Naive thymus-derived CD8-positive, alpha-beta T cell (primary cell): ENCODE measurements at regions not wholly inside any gene's neighbourhood (a gene's known extent, or its start where the extent isn't known, plus 50 kb on each side); places are given as distances from the start of the nearest gene placed in this dataset.

Experiments
- ATAC-seq, 2 donors: fragments of 150-1000 bp; cut with Tn5 transposase in 1 of 2; sonication (Bioruptor Pico), chemical (Tn5 transposase) in 1 of 2; 1 replicate in 1 of 2; 2 replicates in 1 of 2; pipeline ENCODE4 v1.10.0; 2021; ENCODE audit warnings: mild to moderate bottlenecking in 2 of 2, moderate library complexity in 2 of 2
- POLR2A ChIA-PET: fragments of 350-600 bp; sonication (Branson Sonifier 250); formaldehyde crosslinking; loops from one replicate; lab custom pipeline; 2021; ENCODE audit warnings: antibody characterized with exemption; lab: Charles Lee
- DNase-seq, 10 donors: peaks; one replicate each; pipeline versions ENCODE4 v3.0.0 to v3.0.0-alpha.2; 2020 to 2022
- H3K27ac Mint-ChIP-seq, 10 donors: one replicate each; pipeline ENCODE4 v1.8.0; 2020 to 2022; ENCODE audit warnings: mild to moderate bottlenecking in 10 of 10, mixed read lengths in 10 of 10, moderate library complexity in 4 of 10, inconsistent platforms in 1 of 10
- H3K27me3 Mint-ChIP-seq, 5 donors: one replicate each; pipeline ENCODE4 v1.8.0; 2021 to 2022; ENCODE audit warnings: mixed read lengths in 5 of 5
- H3K36me3 Mint-ChIP-seq, 3 donors: one replicate each; pipeline ENCODE4 v1.8.0; 2020 to 2022; ENCODE audit warnings: mixed read lengths in 3 of 3, mild to moderate bottlenecking in 2 of 3, inconsistent platforms in 1 of 3
- H3K4me1 Mint-ChIP-seq, 4 donors: one replicate each; pipeline ENCODE4 v1.8.0; 2021 to 2022; ENCODE audit warnings: mixed read lengths in 4 of 4
- H3K4me3 Mint-ChIP-seq, 10 donors: one replicate each; pipeline ENCODE4 v1.8.0; 2020 to 2022; ENCODE audit warnings: mild to moderate bottlenecking in 10 of 10, mixed read lengths in 10 of 10, moderate library complexity in 6 of 10, inconsistent platforms in 1 of 10
- H3K9me3 Mint-ChIP-seq, 9 donors: one replicate each; pipeline ENCODE4 v1.8.0; 2020 to 2022; ENCODE audit warnings: mixed read lengths in 9 of 9, mild to moderate bottlenecking in 3 of 9, inconsistent platforms in 1 of 9, moderate library complexity in 1 of 9

DNA sequence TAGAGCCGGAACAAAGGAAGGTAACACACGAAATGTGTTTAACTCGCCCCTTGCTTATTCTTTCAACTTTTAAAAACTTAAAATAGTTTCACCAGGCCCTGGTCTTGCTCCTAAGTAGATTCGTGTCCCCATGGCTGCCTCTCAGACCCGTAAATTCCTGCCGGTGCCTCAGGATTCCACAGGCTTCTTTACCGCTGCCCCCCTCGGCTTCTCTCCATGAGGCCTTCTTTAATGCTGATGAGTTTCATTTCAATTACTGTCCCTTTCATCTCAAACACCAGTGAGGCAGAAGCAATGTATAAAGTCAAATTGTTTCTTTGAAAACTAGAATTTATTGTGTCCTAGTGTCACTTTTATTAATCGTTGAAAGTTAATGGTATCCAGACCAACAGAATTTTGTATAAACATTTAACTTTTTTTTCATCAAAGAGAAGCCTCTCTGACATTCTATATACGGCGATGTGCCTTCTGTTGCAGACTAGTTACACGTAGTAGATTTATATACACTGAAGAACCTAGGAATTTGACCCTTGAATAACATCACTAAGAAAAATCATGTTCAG, 225.2 kb downstream of the C7orf25 start:
- Mint-ChIP-seq H3K27me3 (peaks cover 3 to 27% (median 9%) of the 10 kb centered on the region in 5 donors), H3K4me1 (no peaks in the 10 kb centered on the region), H3K4me3 (no peak overlapping the region), H3K36me3 (no peaks in the 10 kb centered on the region), H3K27ac (peak overlapping the region in 1 of 10 donors; percentile 25), H3K9me3 (peaks cover 0 to 13% (median 0%) of the 10 kb centered on the region in 9 donors)
- POLR2A ChIA-PET, result no interaction called here
- ATAC-seq (no peak), DNase-seq (no peak)

GRCh38 chr7:42685911-42686310, 226.0 kb downstream of the C7orf25 start:
- no peak for DNase-seq
- Mint-ChIP-seq H3K36me3 (no peaks in the 10 kb centered on the region), H3K27ac (no peak overlapping the region), H3K4me1 (no peaks in the 10 kb centered on the region), H3K27me3 (peaks cover 3 to 25% (median 9%) of the 10 kb centered on the region in 5 donors), H3K9me3 (peaks cover 0 to 13% (median 0%) of the 10 kb centered on the region in 9 donors), H3K4me3 (no peak overlapping the region)
- no peak for ATAC-seq
- POLR2A ChIA-PET, result no interaction called here

GRCh38 chr7:42677751-42678699, 233.8 kb downstream of the C7orf25 start:
- Mint-ChIP-seq H3K36me3 (no peaks in the 10 kb centered on the region), H3K4me1 (no peaks in the 10 kb centered on the region), H3K27ac (no peak overlapping the region), H3K27me3 (peaks cover 3 to 16% (median 3%) of the 10 kb centered on the region in 5 donors), H3K4me3 (no peak overlapping the region), H3K9me3 (peaks cover 0 to 2% (median 0%) of the 10 kb centered on the region in 9 donors)
- ATAC-seq, result no peak
- POLR2A ChIA-PET, result no interaction called here
- DNase-seq, result no peak

DNA sequence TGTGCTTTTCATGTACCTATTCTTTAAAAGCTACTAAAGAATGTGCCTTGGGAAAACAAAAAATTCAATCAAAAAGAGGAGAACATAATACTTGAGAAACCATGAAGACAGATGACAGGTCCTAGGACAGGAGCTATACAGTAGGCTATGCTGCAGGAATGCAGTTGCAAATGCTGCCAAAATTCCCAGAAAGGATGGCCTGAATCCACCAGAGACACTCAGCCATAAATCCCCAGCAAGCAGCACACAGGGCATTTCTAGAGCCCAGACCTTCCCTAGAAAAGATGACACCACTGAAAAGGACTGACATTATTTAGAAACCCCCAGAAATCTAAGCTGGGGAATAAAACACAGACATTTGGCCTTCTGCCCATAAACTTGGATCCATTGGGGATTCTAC, 237.3 kb downstream of the C7orf25 start:
- no peak overlapping the region for H3K27ac Mint-ChIP-seq
- H3K27me3 Mint-ChIP-seq, result peaks cover 2 to 14% (median 3%) of the 10 kb centered on the region in 5 donors
- no peak overlapping the region for H3K4me3 Mint-ChIP-seq
- H3K4me1 Mint-ChIP-seq, result no peaks in the 10 kb centered on the region
- H3K36me3 Mint-ChIP-seq, result no peaks in the 10 kb centered on the region
- ATAC-seq (no peak), DNase-seq (no peak)
- H3K9me3 Mint-ChIP-seq, result peaks cover 0 to 2% (median 0%) of the 10 kb centered on the region in 9 donors
- POLR2A ChIA-PET, result no interaction called here

DNA sequence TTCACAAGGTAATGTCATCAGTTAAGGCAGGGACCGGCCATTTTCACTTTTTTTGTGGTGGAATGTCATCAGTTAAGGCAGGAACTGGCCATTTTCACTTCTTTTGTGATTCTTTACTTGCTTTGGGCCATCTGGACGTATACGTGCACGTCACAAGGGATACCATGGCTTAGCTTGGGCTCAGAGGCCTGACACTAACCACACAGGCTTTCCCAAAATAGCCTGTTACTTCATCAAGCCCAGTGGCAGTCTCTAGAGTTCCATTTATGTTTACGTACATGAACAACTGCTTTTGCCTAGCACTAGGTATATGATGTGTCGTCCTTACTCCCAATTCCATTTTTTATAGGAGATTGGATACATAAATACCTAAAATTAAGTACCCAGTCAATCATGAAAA, 237.9 kb downstream of the C7orf25 start:
- peaks cover 0 to under 1% (median 0%) of the 10 kb centered on the region in 9 donors for H3K9me3 Mint-ChIP-seq
- POLR2A ChIA-PET, result no interaction called here
- H3K4me3 Mint-ChIP-seq, result no peak overlapping the region
- H3K27me3 Mint-ChIP-seq, result peaks cover 0 to 10% (median 3%) of the 10 kb centered on the region in 5 donors
- no peak overlapping the region for H3K27ac Mint-ChIP-seq
- H3K4me1 Mint-ChIP-seq, result no peaks in the 10 kb centered on the region
- no peaks in the 10 kb centered on the region for H3K36me3 Mint-ChIP-seq
- DNase-seq (no peak), ATAC-seq (no peak)

DNA sequence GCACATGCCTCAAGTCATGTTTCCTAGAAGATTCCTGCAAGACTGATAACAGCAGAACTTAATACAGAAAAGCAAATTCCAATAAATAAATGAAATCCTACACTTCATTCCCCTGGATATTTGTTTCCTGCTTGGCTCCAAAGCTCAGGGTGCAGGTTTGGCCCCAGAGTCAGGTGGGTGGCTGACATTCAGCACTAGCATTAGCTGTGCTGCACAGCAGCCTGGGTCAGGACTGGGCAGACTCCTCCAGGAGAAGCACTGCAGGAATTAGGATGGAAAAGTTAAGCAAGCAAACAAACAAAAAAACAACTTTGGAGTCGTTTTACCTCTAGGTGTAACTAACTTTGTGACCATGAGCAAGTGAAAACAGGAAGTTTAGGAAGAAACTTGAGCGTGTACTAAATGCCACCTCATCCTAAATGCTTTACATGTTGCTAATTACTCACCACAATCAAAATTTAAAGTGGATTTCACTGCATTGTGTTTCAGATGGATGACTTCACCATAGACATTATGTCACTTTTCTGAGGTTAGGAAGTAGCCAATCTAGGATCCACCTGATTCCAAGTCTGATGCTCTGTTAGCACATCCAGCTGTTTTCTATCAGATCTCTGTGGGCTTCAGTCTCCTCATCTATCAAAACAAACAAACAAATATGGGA, 239.4 kb downstream of the C7orf25 start:
- H3K36me3 Mint-ChIP-seq, result peaks cover 0 to 2% (median 0%) of the 10 kb centered on the region in 3 donors
- POLR2A ChIA-PET, result no interaction called here
- peaks cover 0 to 5% (median 2%) of the 10 kb centered on the region in 9 donors for H3K9me3 Mint-ChIP-seq
- no peak overlapping the region for H3K27ac Mint-ChIP-seq
- peaks cover 0 to 7% (median 2%) of the 10 kb centered on the region in 5 donors for H3K27me3 Mint-ChIP-seq
- DNase-seq, result no peak
- H3K4me3 Mint-ChIP-seq, result no peak overlapping the region
- ATAC-seq, result no peak
- no peaks in the 10 kb centered on the region for H3K4me1 Mint-ChIP-seq

DNA sequence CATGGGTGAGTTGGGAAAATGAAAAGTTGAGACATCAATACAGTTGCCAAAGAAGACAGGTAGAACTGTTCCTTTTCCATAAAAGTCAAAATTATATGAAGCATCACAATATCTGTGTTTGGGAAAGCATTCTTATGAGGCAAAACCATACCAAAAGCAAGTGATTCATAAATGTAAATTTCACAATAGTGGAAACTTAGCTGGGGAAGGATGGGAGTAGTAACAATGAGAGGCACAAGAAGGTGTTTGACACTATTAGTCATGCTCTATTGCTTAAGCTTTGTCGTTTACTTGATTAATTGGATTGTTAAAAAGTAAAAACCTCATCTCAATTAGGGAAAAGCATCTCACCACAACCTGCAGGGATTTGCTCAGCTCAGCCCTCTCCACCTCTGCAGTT, 240.2 kb downstream of the C7orf25 start:
- no peak for ATAC-seq
- Mint-ChIP-seq H3K4me1 (no peaks in the 10 kb centered on the region), H3K9me3 (peaks cover 0 to 14% (median 11%) of the 10 kb centered on the region in 9 donors), H3K4me3 (no peak overlapping the region), H3K27ac (no peak overlapping the region), H3K27me3 (peaks cover 0 to 15% (median 0%) of the 10 kb centered on the region in 5 donors), H3K36me3 (peaks cover 0 to 11% (median 0%) of the 10 kb centered on the region in 3 donors)
- DNase-seq, result no peak
- POLR2A ChIA-PET, result no interaction called here

DNA sequence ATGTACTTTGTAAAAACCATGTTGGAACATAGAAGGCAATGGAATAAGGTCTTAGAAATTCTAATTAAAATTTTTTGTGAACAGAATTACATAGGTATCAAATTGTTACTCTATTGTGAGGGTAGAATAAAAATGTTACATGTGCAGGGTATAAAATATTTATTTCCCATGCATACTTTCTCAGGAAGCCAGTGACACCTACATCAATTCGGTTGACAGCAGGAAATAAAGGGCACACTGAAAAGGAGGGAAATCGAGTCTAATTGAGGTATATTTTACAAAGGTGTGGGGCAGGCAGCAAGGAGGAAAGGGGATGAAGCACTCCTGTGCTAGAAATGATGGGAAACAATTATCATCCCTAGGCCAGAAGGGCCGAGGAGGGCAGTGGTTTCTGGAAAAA, 244.9 kb downstream of the C7orf25 start:
- Mint-ChIP-seq H3K27me3 (peaks cover 0 to 15% (median 0%) of the 10 kb centered on the region in 5 donors), H3K4me3 (no peak overlapping the region), H3K9me3 (peaks cover 7 to 25% (median 18%) of the 10 kb centered on the region in 9 donors), H3K36me3 (peaks cover 0 to 21% (median 0%) of the 10 kb centered on the region in 3 donors), H3K4me1 (no peaks in the 10 kb centered on the region), H3K27ac (no peak overlapping the region)
- ATAC-seq (no peak), DNase-seq (no peak)
- POLR2A ChIA-PET, result no interaction called here

DNA sequence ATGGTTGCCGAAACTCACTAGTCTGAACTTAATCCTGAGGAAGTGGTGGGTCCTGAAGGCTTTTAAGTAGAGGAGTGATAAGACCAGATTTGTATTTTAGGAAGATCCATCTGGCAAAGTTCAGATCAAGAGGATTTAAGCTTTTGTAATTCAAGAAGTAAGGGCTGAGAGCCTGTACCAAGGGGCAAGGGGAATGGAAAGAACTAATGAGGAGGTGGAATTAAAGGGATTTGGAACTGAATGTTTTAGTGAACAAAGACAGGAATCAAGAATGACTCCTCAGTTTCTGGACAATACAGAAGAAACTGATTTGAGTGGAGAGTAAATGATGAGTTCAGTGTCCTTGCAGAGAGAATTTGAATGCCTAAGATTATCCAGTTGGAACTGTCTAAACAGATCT, 249.0 kb downstream of the C7orf25 start:
- H3K4me1 Mint-ChIP-seq, result no peaks in the 10 kb centered on the region
- no peak for DNase-seq
- no peak overlapping the region for H3K4me3 Mint-ChIP-seq
- H3K27ac Mint-ChIP-seq, result no peak overlapping the region
- peaks cover 10 to 29% (median 18%) of the 10 kb centered on the region in 9 donors for H3K9me3 Mint-ChIP-seq
- POLR2A ChIA-PET, result no interaction called here
- H3K27me3 Mint-ChIP-seq, result peaks cover 0 to 15% (median 0%) of the 10 kb centered on the region in 5 donors
- ATAC-seq, result no peak
- peaks cover 0 to 21% (median 0%) of the 10 kb centered on the region in 3 donors for H3K36me3 Mint-ChIP-seq

DNA sequence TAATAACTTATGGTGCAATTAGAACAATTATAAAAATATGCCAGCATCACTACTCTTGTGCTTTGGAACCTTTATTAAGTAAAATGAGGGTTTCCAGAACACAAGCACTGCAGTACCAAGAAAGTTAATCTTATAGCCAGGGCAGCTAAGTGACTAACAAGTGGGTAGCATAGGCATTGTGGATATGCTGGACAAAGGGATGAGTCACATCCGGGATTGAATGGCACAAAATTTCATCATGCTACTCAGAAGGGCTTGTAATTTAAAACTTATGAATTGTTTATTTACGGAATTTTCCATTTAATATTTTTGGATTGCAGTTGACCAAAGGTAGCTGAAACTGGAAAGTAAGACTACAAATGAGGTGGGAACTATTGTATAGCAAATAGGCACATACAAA, 250.6 kb downstream of the C7orf25 start:
- H3K4me1 Mint-ChIP-seq, result no peaks in the 10 kb centered on the region
- H3K9me3 Mint-ChIP-seq, result peaks cover 1 to 19% (median 10%) of the 10 kb centered on the region in 9 donors
- DNase-seq, result no peak
- H3K27me3 Mint-ChIP-seq, result peaks cover 0 to 3% (median 0%) of the 10 kb centered on the region in 5 donors
- ATAC-seq, result no peak
- peaks cover 0 to 7% (median 0%) of the 10 kb centered on the region in 3 donors for H3K36me3 Mint-ChIP-seq
- no peak overlapping the region for H3K27ac Mint-ChIP-seq
- no peak overlapping the region for H3K4me3 Mint-ChIP-seq
- POLR2A ChIA-PET, result no interaction called here

- Mint-ChIP-seq H3K36me3 (peaks cover 0 to 18% (median 0%) of the 10 kb centered on the region in 3 donors), H3K4me1 (no peaks in the 10 kb centered on the region), H3K27ac (no peak overlapping the region), H3K27me3 (peaks cover 0 to 10% (median 4%) of the 10 kb centered on the region in 5 donors), H3K9me3 (peaks cover 6 to 26% (median 13%) of the 10 kb centered on the region in 9 donors), H3K4me3 (no peak overlapping the region)
- DNase-seq, result no peak
- POLR2A ChIA-PET, result no interaction called here
- no peak for ATAC-seq
Observed at GRCh38 chr7:42650701-42651100, 261.2 kb downstream of the C7orf25 start.

GRCh38 chr7:42650171-42650570, 261.7 kb downstream of the C7orf25 start:
- Mint-ChIP-seq H3K27me3 (peaks cover 0 to 10% (median 4%) of the 10 kb centered on the region in 5 donors), H3K9me3 (peaks cover 6 to 21% (median 9%) of the 10 kb centered on the region in 9 donors), H3K4me3 (no peak overlapping the region), H3K27ac (no peak overlapping the region), H3K4me1 (no peaks in the 10 kb centered on the region), H3K36me3 (peaks cover 0 to 14% (median 0%) of the 10 kb centered on the region in 3 donors)
- POLR2A ChIA-PET, result no interaction called here
- no peak for ATAC-seq
- DNase-seq, result no peak
